Right lobe of liver (tissue), 4 donors: ENCODE measurements at regions not wholly inside any gene's neighbourhood (a gene's known extent, or its start where the extent isn't known, plus 50 kb on each side); places are given as distances from the start of the nearest gene placed in this dataset.

Experiments
- POLR2A ChIP-seq: fragments of 450-650 bp; IDR thresholded peaks from one replicate; pipeline ENCODE4 v1.6.1; 2017; ENCODE audit warnings: antibody characterized with exemption, mild to moderate bottlenecking
- TF ChIP-seq, protein P1 (sequence below), 4 donors: fragments of 200-600 bp in 3 of 4; fragments of 450-650 bp in 1 of 4; IDR thresholded peaks; one replicate each; pipeline versions ENCODE4 v1.5.1 to v1.8.0; 2016 to 2022; ENCODE audit warnings: antibody characterized with exemption in 4 of 4, mild to moderate bottlenecking in 2 of 4
- donor health status: DM: no; HTN: no; CAD: no.
- donor health status: DM: no; HTN: no; CAD: no.
- donor health status: DM: no; HTN: yes; CAD: no.

DNA sequence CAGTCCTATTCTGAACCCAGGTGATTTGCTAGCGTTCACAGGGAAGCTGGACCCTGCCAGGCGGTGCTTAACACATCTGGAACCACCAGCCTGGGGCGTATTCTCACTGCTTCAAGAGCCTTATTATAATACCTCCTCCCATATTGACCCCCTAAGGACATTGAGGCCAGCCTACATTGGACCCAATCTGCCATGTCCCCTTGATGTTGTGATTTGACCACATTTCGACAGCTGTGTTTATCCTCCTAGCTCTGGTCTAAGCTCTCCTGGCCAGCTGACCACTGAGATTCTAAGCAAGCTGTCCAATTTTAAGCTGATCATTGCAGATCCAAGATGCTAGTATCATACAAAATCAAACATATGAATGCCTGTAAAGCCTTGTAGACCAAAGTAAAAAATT lies 148.1 kb upstream of the BLID start:
- TF ChIP-seq, protein P1, sequence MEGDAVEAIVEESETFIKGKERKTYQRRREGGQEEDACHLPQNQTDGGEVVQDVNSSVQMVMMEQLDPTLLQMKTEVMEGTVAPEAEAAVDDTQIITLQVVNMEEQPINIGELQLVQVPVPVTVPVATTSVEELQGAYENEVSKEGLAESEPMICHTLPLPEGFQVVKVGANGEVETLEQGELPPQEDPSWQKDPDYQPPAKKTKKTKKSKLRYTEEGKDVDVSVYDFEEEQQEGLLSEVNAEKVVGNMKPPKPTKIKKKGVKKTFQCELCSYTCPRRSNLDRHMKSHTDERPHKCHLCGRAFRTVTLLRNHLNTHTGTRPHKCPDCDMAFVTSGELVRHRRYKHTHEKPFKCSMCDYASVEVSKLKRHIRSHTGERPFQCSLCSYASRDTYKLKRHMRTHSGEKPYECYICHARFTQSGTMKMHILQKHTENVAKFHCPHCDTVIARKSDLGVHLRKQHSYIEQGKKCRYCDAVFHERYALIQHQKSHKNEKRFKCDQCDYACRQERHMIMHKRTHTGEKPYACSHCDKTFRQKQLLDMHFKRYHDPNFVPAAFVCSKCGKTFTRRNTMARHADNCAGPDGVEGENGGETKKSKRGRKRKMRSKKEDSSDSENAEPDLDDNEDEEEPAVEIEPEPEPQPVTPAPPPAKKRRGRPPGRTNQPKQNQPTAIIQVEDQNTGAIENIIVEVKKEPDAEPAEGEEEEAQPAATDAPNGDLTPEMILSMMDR (IDR thresholded peaks at IDR 0.05): no peak
- TF ChIP-seq POLR2A: no peak
